Sigmoid colon (tissue), 6 donors: ENCODE measurements at regions not wholly inside any gene's neighbourhood (a gene's known extent, or its start where the extent isn't known, plus 50 kb on each side); places are given as distances from the start of the nearest gene placed in this dataset.
A peak's percentile ranks its signal among the peaks of the same experiment; 100 is the strongest.

Experiments
- DNase-seq: peaks from one replicate; pipeline ENCODE4 v3.0.0-alpha.2; 2019
- H3K27ac ChIP-seq, 4 donors: fragments of 200-600 bp; sonication (generic); one replicate each; pipeline ENCODE4 v1.5.1; 2016 to 2019; ENCODE audit warnings: mild to moderate bottlenecking in 1 of 4
- H3K27me3 ChIP-seq, 3 donors: fragments of 200-600 bp; sonication (generic); one replicate each; pipeline ENCODE4 v1.5.1; 2019; ENCODE audit warnings: mild to moderate bottlenecking in 1 of 3
- H3K36me3 ChIP-seq, 4 donors: fragments of 200-600 bp; sonication (generic); one replicate each; pipeline ENCODE4 v1.5.1; 2016 to 2019
- H3K4me1 ChIP-seq, 4 donors: fragments of 200-600 bp; sonication (generic); one replicate each; pipeline ENCODE4 v1.5.1; 2017 to 2019
- H3K4me3 ChIP-seq, 4 donors: fragments of 200-600 bp; sonication (generic); one replicate each; pipeline ENCODE4 v1.5.1; 2017 to 2019; ENCODE audit warnings: mild to moderate bottlenecking in 2 of 4, moderate library complexity in 1 of 4
- H3K9me3 ChIP-seq, 4 donors: fragments of 200-600 bp in 3 of 4; sonication (generic) in 3 of 4; one replicate each; pipeline versions ENCODE4 v1.5.1 to v1.6.1; 2013 to 2019
- CTCF ChIP-seq, 4 experiments: fragments of 450-650 bp in 3 of 4; fragments of 200-600 bp in 1 of 4; IDR thresholded peaks; one replicate each; pipeline ENCODE4 v1.5.1; 2016 to 2019; ENCODE audit warnings: antibody characterized with exemption in 4 of 4, mild to moderate bottlenecking in 3 of 4, moderate library complexity in 2 of 4
- EP300 ChIP-seq, 4 donors: sonication (generic); formaldehyde crosslinking; IDR thresholded peaks; one replicate each; pipeline ENCODE4 v1.6.1; 2017; ENCODE audit warnings: antibody characterized with exemption in 4 of 4
- POLR2A ChIP-seq, 2 donors: fragments of 450-650 bp; IDR thresholded peaks; one replicate each; pipeline ENCODE4 v1.6.1; 2016; ENCODE audit warnings: antibody characterized with exemption in 2 of 2, mild to moderate bottlenecking in 2 of 2, moderate library complexity in 2 of 2
- POLR2AphosphoS5 ChIP-seq, 4 donors: sonication (generic); formaldehyde crosslinking; IDR thresholded peaks; one replicate each; pipeline ENCODE4 v1.6.1; 2017; ENCODE audit warnings: antibody characterized with exemption in 4 of 4
- WGBS, 2 donors: extraction: QIAGEN DNeasy Blood & Tissue Kit; methylation state at CpG; one replicate each; pipeline ENCODE4 v1.1.7; 2013; 5-methylcytosine and 5-hydroxymethylcytosine counted together
- intact Hi-C: fragments of 100-400 bp; cut with DNase I; formaldehyde crosslinking; loops from one replicate; pipeline ENCODE4 v1.15.1; 2023
- donor health status: healthy with polysubstance abuse.
- donor health status: healthy.

- 97% methylated on average over 4 of the region's 4 CpGs for WGBS, 2 donors
- intact Hi-C loops: loop anchor here (10.0 kb wide), 1 partner anchor 573 kb away; no protein-coding TSS in a partner anchor
- no peak for TF ChIP-seq CTCF (IDR thresholded peaks at IDR 0.05)
- no peak for TF ChIP-seq POLR2AphosphoS5 (IDR thresholded peaks at IDR 0.05)
- TF ChIP-seq POLR2A (IDR thresholded peaks at IDR 0.05): no peak
- no peak for TF ChIP-seq EP300 (IDR thresholded peaks at IDR 0.05)
Measured at GRCh38 chr6:154672086-154672485, 61.1 kb upstream of the SCAF8 start.

DNA sequence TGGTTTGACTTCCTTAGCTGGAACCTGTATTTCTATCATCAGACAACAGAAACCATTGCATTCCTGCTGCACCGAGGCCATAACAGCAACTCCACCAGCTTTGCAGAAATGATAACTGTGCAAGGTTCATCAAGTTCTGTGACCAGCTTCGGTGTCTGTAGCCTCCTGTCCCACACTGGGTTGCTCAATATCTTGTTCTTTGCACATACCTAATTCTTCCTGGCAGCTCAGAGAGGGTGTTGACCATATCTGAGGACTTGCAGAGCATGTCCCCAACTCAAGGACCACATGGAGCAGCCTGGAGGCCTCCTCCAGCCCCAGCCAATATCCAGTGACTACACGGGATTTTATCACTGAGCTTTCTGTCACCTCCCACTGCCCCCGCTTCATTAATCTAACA, 59.3 kb upstream of the SCAF8 start:
- TF ChIP-seq EP300 (IDR thresholded peaks at IDR 0.05): no peak
- TF ChIP-seq CTCF (IDR thresholded peaks at IDR 0.05): no peak
- no peak for TF ChIP-seq POLR2A (IDR thresholded peaks at IDR 0.05)
- TF ChIP-seq POLR2AphosphoS5 (IDR thresholded peaks at IDR 0.05): no peak
- 69 to 71% methylated on average over 4 of the region's 4 CpGs for WGBS, 2 donors
- intact Hi-C loops: loop anchor here (2.0 to 10.0 kb wide), 2 partner anchors 59 to 571 kb away; partner anchors contain the start of gene SCAF8

More at GRCh38 chr6:154672086-154672485, 61.1 kb upstream of the SCAF8 start:
- H3K27me3 ChIP-seq: no peaks in the 10 kb centered on the region
- no peaks in the 10 kb centered on the region for H3K9me3 ChIP-seq
- no peak for DNase-seq
- no peak overlapping the region for H3K4me3 ChIP-seq
- H3K36me3 ChIP-seq: no peaks in the 10 kb centered on the region
- H3K4me1 ChIP-seq: peaks cover 0 to 3% (median 0%) of the 10 kb centered on the region in 4 donors
- H3K27ac ChIP-seq: no peak overlapping the region

GRCh38 chr6:154675602-154676088, 57.6 kb upstream of the SCAF8 start:
- Histone ChIP-seq H3K4me1 (peaks cover 0 to 3% (median 0%) of the 10 kb centered on the region in 4 donors), H3K27ac (no peak overlapping the region), H3K4me3 (no peak overlapping the region), H3K9me3 (no peaks in the 10 kb centered on the region), H3K36me3 (no peaks in the 10 kb centered on the region), H3K27me3 (no peaks in the 10 kb centered on the region)
- TF ChIP-seq POLR2AphosphoS5 (IDR thresholded peaks at IDR 0.05): peak in 3 of 4 donors; percentile 34 to 47 (median 36)
- TF ChIP-seq POLR2A (IDR thresholded peaks at IDR 0.05): no peak
- no peak for TF ChIP-seq EP300 (IDR thresholded peaks at IDR 0.05)
- TF ChIP-seq CTCF (IDR thresholded peaks at IDR 0.05): peak; percentile 96 to 99 (median 98)
- 0% methylated on average over 4 of the region's 4 CpGs for WGBS, 2 donors
- intact Hi-C loops: loop anchor here (1.0 to 10.0 kb wide), 4 partner anchors 57 to 569 kb away; partner anchors contain the start of gene SCAF8
- peak; percentile 92 for DNase-seq

More for the DNA sequence above, 59.3 kb upstream of the SCAF8 start:
- H3K36me3 ChIP-seq: no peaks in the 10 kb centered on the region
- peaks cover 0 to 3% (median 0%) of the 10 kb centered on the region in 4 donors for H3K4me1 ChIP-seq
- H3K4me3 ChIP-seq: no peak overlapping the region
- no peak overlapping the region for H3K27ac ChIP-seq
- H3K27me3 ChIP-seq: no peaks in the 10 kb centered on the region
- H3K9me3 ChIP-seq: no peaks in the 10 kb centered on the region
- DNase-seq: no peak

DNA sequence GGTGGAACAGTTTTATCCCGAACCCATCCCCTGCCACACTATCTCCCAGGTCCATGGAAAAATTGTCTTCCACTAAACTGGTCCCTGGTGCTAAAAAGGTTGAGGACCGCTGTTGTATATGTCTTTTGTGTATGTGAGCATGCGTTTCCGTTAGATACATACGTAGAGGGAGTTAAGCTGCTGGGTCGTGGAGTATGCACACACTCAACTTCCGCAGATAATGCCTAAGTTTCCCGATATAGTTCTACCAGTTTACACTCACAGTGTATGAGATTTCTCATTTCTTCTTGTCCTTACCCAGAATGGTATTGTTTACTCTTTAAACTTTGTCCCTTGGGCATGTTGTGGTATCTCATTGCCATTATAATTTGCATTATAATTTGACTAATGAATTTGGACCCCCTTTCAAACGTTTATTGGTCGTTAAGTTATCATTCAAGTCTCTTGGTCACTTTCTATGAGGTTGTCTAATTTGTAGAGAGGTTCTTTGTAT, 50.5 kb upstream of the SCAF8 start:
- TF ChIP-seq CTCF (IDR thresholded peaks at IDR 0.05) (no peak), EP300 (IDR thresholded peaks at IDR 0.05) (no peak), POLR2AphosphoS5 (IDR thresholded peaks at IDR 0.05) (no peak), POLR2A (IDR thresholded peaks at IDR 0.05) (no peak)
- no peaks in the 10 kb centered on the region for H3K27me3 ChIP-seq
- H3K36me3 ChIP-seq: no peaks in the 10 kb centered on the region
- no peaks in the 10 kb centered on the region for H3K9me3 ChIP-seq
- no peak overlapping the region for H3K27ac ChIP-seq
- WGBS, 2 donors: 89 to 90% methylated on average over 10 of the region's 10 CpGs
- H3K4me1 ChIP-seq: no peaks in the 10 kb centered on the region
- DNase-seq: no peak
- no peak overlapping the region for H3K4me3 ChIP-seq
- intact Hi-C loops: no loop called here
